ENCODE measurements at regions not wholly inside any gene's neighbourhood (a gene's known extent, or its start where the extent isn't known, plus 50 kb on each side); places are given as distances from the start of the nearest gene placed in this dataset.

GRCh38 chr10:71078454-71079145 lies 133.8 kb upstream of the UNC5B start:
- TF ChIP-seq CTCF (IDR thresholded peaks at IDR 0.05 in 2 of 3, conservative IDR thresholded peaks at IDR 0.05 in 1 of 3; ENCODE audit: borderline replicate concordance in 1 of 3, insufficient read depth in 1 of 3, low read depth in 2 of 3, low read length in 2 of 3) (no peak), ELF1 (IDR thresholded peaks at IDR 0.05; ENCODE audit: borderline replicate concordance, low read depth) (no peak), RAD21 (IDR thresholded peaks at IDR 0.05; ENCODE audit: low read depth) (no peak), POLR2A (IDR thresholded peaks at IDR 0.05; ENCODE audit: borderline replicate concordance, extremely low read depth, insufficient read depth, insufficient read length) (no peak), CEBPB (IDR thresholded peaks at IDR 0.05; ENCODE audit: low read depth) (no peak), SIN3A (IDR thresholded peaks at IDR 0.05; ENCODE audit: low read depth) (no peak), SRF (IDR thresholded peaks at IDR 0.05; ENCODE audit: low read depth) (no peak), TCF7L2 (IDR thresholded peaks at IDR 0.05; ENCODE audit: borderline replicate concordance, extremely low read depth, insufficient read depth, insufficient read length) (no peak), ZBTB33 (IDR thresholded peaks at IDR 0.05; ENCODE audit: extremely low read depth, insufficient replicate concordance, low read length) (no peak), YY1 (IDR thresholded peaks at IDR 0.05; ENCODE audit: extremely low read depth, insufficient replicate concordance, low read depth, low read length) (no peak), EGR1 (IDR thresholded peaks at IDR 0.05; ENCODE audit: low read depth) (no peak), EZH2 (IDR thresholded peaks at IDR 0.05) (no peak), JUND (IDR thresholded peaks at IDR 0.05) (no peak), POLR2AphosphoS5 (IDR thresholded peaks at IDR 0.05; ENCODE audit: low read depth, low read length) (no peak), EZH2phosphoT487 (IDR thresholded peaks at IDR 0.05; ENCODE audit: borderline replicate concordance) (no peak), ZNF274 (IDR thresholded peaks at IDR 0.05; ENCODE audit: low read depth, low read length) (no peak)
- TF ChIP-seq, protein P1, sequence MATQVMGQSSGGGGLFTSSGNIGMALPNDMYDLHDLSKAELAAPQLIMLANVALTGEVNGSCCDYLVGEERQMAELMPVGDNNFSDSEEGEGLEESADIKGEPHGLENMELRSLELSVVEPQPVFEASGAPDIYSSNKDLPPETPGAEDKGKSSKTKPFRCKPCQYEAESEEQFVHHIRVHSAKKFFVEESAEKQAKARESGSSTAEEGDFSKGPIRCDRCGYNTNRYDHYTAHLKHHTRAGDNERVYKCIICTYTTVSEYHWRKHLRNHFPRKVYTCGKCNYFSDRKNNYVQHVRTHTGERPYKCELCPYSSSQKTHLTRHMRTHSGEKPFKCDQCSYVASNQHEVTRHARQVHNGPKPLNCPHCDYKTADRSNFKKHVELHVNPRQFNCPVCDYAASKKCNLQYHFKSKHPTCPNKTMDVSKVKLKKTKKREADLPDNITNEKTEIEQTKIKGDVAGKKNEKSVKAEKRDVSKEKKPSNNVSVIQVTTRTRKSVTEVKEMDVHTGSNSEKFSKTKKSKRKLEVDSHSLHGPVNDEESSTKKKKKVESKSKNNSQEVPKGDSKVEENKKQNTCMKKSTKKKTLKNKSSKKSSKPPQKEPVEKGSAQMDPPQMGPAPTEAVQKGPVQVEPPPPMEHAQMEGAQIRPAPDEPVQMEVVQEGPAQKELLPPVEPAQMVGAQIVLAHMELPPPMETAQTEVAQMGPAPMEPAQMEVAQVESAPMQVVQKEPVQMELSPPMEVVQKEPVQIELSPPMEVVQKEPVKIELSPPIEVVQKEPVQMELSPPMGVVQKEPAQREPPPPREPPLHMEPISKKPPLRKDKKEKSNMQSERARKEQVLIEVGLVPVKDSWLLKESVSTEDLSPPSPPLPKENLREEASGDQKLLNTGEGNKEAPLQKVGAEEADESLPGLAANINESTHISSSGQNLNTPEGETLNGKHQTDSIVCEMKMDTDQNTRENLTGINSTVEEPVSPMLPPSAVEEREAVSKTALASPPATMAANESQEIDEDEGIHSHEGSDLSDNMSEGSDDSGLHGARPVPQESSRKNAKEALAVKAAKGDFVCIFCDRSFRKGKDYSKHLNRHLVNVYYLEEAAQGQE (IDR thresholded peaks at IDR 0.05; ENCODE audit: low read depth) = no peak
- ChIA-PET POLR2A (no interaction called here), RAD21 (ENCODE audit: low non-redundant PET in 1 of 2, low total read pairs in 2 of 2, uncharacterized antibody in 2 of 2, unreplicated experiment in 2 of 2) (no interaction called here), CTCF (no interaction called here)
- Histone ChIP-seq H3K9me3 (ENCODE audit: control insufficient read depth in 1 of 2, insufficient read depth in 1 of 2, low read depth in 1 of 2, low read length in 2 of 2) (no peaks in the 10 kb centered on the region), H3K27ac (ENCODE audit: low read depth, low read length) (no peak overlapping the region), H4K20me1 (ENCODE audit: insufficient read depth) (no peaks in the 10 kb centered on the region), H3K9ac (ENCODE audit: low read length) (no peak overlapping the region), H2AFZ (ENCODE audit: low read depth, low read length, poor library complexity, severe bottlenecking) (no peak overlapping the region), H3K27me3 (ENCODE audit: insufficient read depth, low read length) (0 out of 2 replicates have a peak, but pooled peaks cover 3% of the 10 kb centered on the region), H3K4me2 (ENCODE audit: low read length) (no peak overlapping the region), H3K36me3 (ENCODE audit: control insufficient read depth in 1 of 2, insufficient read depth in 2 of 2, low read length in 2 of 2) (no peaks in the 10 kb centered on the region), H3K4me3 (replicated peaks in 1 of 2; ENCODE audit: low read depth in 1 of 2, low read length in 2 of 2) (no peak overlapping the region), H3K4me1 (ENCODE audit: control insufficient read depth in 1 of 2, insufficient read depth in 2 of 2, low read length in 2 of 2) (0 out of 4 replicates have a peak, but pooled peaks cover 0 to 5% of the 10 kb centered on the region in 2 experiments), H3K9me2 (ENCODE audit: insufficient read depth) (no peaks in the 10 kb centered on the region), H3K79me2 (ENCODE audit: insufficient read depth, low read length) (no peaks in the 10 kb centered on the region)
- BruUV-seq (replicated peaks) = no TSS peak
- no peak for ATAC-seq
- intact Hi-C loops (cut with micrococcal nuclease) = no loop called here
- no peak for DNase-seq (ENCODE audit: low read depth, low spot score)

All from HCT116 (cell line).